ENCODE measurements at regions not wholly inside any gene's neighbourhood (a gene's known extent, or its start where the extent isn't known, plus 50 kb on each side); places are given as distances from the start of the nearest gene placed in this dataset.

- TF ChIP-seq REST (IDR thresholded peaks at IDR 0.05) (no peak), HNF4G (IDR thresholded peaks at IDR 0.05) (no peak), ZBTB33 (IDR thresholded peaks at IDR 0.05) (no peak), YY1 (IDR thresholded peaks at IDR 0.05) (no peak), JUND (IDR thresholded peaks at IDR 0.05) (no peak), FOXA2 (IDR thresholded peaks at IDR 0.05) (no peak), MAX (IDR thresholded peaks at IDR 0.05) (no peak), TAF1 (conservative IDR thresholded peaks at IDR 0.05) (no peak), ATF3 (IDR thresholded peaks at IDR 0.05) (no peak)
Measured at GRCh38 chr19:5230730-5231555, 109.7 kb downstream of the PTPRS start (continued).

- Histone ChIP-seq H3K36me3 (ENCODE audit: control insufficient read depth in 4 of 4, insufficient read depth in 3 of 4, low read depth in 1 of 4, low read length in 3 of 4) (peaks cover 0 to 2% (median 0%) of the 10 kb centered on the region in 4 donors), H3K27me3 (ENCODE audit: control insufficient read depth in 4 of 4, insufficient read depth in 4 of 4, low read length in 3 of 4) (no peaks in the 10 kb centered on the region), H3K4me1 (ENCODE audit: control insufficient read depth in 4 of 4, insufficient read depth in 4 of 4, low read length in 3 of 4) (no peaks in the 10 kb centered on the region), H3K4me3 (ENCODE audit: low read depth in 1 of 3, low read length in 3 of 3) (no peak overlapping the region), H3K9ac (ENCODE audit: low read depth in 1 of 2, low read length in 2 of 2) (no peak overlapping the region), H3K9me3 (ENCODE audit: control insufficient read depth in 4 of 4, low read length in 3 of 4) (no peaks in the 10 kb centered on the region), H3K27ac (ENCODE audit: low read depth in 1 of 2, low read length in 2 of 2) (no peak overlapping the region)
- TF ChIP-seq YY1 (IDR thresholded peaks at IDR 0.05) (no peak), NR2F2 (IDR thresholded peaks at IDR 0.05) (no peak), HNF4A (conservative IDR thresholded peaks at IDR 0.05) (no peak), TAF1 (conservative IDR thresholded peaks at IDR 0.05) (no peak), RAD21 (IDR thresholded peaks at IDR 0.05) (no peak), EGR1 (IDR thresholded peaks at IDR 0.05; ENCODE audit: low read depth in 2 of 2) (no peak), SP1 (IDR thresholded peaks at IDR 0.05) (no peak), ATF3 (IDR thresholded peaks at IDR 0.05) (no peak), FOXA2 (IDR thresholded peaks at IDR 0.05) (no peak), RXRA (IDR thresholded peaks at IDR 0.05) (no peak), ZBTB33 (IDR thresholded peaks at IDR 0.05) (no peak), JUND (IDR thresholded peaks at IDR 0.05) (no peak), HNF4G (IDR thresholded peaks at IDR 0.05) (no peak), CTCF (IDR thresholded peaks at IDR 0.05; ENCODE audit: low read depth, low read length, missing input control) (no peak), FOXA1 (IDR thresholded peaks at IDR 0.05) (no peak), REST (IDR thresholded peaks at IDR 0.05) (no peak)
- DNase-seq (ENCODE audit: low spot score): no peak
- WGBS: 73% methylated on average over 10 of the region's 10 CpGs
Measured at GRCh38 chr19:5229778-5230335, 110.8 kb downstream of the PTPRS start.

All from liver (tissue), 8 donors.